ENCODE measurements at regions not wholly inside any gene's neighbourhood (a gene's known extent, or its start where the extent isn't known, plus 50 kb on each side); places are given as distances from the start of the nearest gene placed in this dataset.

DNA sequence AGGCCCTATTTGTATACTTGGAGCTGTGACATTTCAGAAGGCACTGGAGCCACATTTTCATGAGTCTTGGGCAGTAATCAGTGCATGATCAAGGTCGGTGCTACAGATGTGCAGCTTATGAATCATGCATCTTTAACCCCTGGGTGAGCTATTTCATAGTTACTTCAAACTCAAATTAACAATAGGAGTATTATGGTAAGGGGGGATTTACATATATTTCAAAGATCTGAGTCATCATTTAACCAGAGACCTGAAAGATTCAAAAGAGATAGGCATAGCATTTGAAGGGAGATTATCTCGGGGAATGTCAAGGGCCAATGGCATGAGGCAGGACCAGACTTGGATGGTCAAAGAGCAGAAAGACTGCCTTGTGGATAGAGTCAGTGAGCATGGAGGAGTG lies 169.0 kb upstream of the GRIN3A start:
- Mint-ChIP-seq H3K9me3 (ENCODE audit: low read depth) (peaks cover 10% of the 10 kb centered on the region), H3K27me3 (ENCODE audit: low read depth) (no peaks in the 10 kb centered on the region)

DNA sequence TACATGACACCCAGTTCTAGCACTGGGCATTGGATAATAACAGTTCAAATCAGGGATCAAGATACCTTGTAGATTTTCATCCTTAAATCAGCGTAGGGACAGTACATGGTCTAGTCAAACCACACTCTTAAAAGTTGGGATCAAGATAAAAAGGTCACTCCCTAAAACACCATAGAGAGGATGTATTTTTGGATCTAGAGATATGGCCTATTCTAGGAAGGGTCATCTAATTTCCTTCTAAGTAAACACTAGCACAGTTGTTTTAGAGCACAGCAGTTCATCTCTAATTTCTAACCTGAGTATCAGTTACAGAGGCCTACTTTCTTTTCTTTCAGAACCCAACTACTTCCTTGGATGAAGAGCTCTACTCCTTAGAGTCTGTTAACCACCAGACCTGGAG lies 166.4 kb upstream of the GRIN3A start:
- Mint-ChIP-seq H3K9me3 (ENCODE audit: low read depth) (peaks cover 10% of the 10 kb centered on the region), H3K36me3 (ENCODE audit: low read depth) (no peaks in the 10 kb centered on the region), H3K4me3 (ENCODE audit: unreplicated experiment) (no peak overlapping the region), H3K27me3 (ENCODE audit: low read depth) (no peaks in the 10 kb centered on the region), H3K27ac (ENCODE audit: unreplicated experiment) (no peak overlapping the region), H3K4me1 (ENCODE audit: low read depth) (no peaks in the 10 kb centered on the region)
- TF ChIP-seq, protein P1, sequence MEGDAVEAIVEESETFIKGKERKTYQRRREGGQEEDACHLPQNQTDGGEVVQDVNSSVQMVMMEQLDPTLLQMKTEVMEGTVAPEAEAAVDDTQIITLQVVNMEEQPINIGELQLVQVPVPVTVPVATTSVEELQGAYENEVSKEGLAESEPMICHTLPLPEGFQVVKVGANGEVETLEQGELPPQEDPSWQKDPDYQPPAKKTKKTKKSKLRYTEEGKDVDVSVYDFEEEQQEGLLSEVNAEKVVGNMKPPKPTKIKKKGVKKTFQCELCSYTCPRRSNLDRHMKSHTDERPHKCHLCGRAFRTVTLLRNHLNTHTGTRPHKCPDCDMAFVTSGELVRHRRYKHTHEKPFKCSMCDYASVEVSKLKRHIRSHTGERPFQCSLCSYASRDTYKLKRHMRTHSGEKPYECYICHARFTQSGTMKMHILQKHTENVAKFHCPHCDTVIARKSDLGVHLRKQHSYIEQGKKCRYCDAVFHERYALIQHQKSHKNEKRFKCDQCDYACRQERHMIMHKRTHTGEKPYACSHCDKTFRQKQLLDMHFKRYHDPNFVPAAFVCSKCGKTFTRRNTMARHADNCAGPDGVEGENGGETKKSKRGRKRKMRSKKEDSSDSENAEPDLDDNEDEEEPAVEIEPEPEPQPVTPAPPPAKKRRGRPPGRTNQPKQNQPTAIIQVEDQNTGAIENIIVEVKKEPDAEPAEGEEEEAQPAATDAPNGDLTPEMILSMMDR (IDR thresholded peaks at IDR 0.05): no peak
- no peak for DNase-seq (ENCODE audit: low spot score)

More for the DNA sequence above, 169.0 kb upstream of the GRIN3A start:
- Mint-ChIP-seq H3K27ac (ENCODE audit: unreplicated experiment) (no peak overlapping the region), H3K36me3 (ENCODE audit: low read depth) (no peaks in the 10 kb centered on the region), H3K4me1 (ENCODE audit: low read depth) (no peaks in the 10 kb centered on the region), H3K4me3 (ENCODE audit: unreplicated experiment) (no peak overlapping the region)
- no peak for DNase-seq (ENCODE audit: low spot score)
- TF ChIP-seq, protein P1 (IDR thresholded peaks at IDR 0.05): no peak

DNA sequence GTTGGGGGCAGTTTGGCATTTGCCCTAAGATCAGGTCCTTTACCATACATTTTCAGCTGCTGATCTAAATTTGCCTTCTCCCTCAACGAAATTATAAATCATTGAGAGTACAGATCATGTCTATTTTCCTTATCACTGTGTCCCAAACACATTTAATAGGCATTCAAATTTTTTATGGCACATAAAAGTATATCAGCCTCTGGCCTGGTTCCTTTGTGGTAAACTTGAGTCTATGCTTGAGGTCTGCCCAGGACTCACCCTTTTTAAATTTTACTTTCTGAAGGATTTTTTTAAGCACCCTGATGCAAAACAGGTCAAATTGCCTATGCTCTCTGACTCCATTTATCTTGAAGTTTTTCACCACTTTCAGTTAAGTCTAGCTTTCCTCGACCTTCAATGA lies 163.6 kb upstream of the GRIN3A start:
- H3K4me1 Mint-ChIP-seq (ENCODE audit: low read depth): no peaks in the 10 kb centered on the region
- H3K36me3 Mint-ChIP-seq (ENCODE audit: low read depth): no peaks in the 10 kb centered on the region
- TF ChIP-seq, protein P1 (IDR thresholded peaks at IDR 0.05): no peak
- no peak overlapping the region for H3K27ac Mint-ChIP-seq (ENCODE audit: unreplicated experiment)
- no peak overlapping the region for H3K4me3 Mint-ChIP-seq (ENCODE audit: unreplicated experiment)
- DNase-seq (ENCODE audit: low spot score): no peak
- no peaks in the 10 kb centered on the region for H3K9me3 Mint-ChIP-seq (ENCODE audit: low read depth)
- no peaks in the 10 kb centered on the region for H3K27me3 Mint-ChIP-seq (ENCODE audit: low read depth)

DNA sequence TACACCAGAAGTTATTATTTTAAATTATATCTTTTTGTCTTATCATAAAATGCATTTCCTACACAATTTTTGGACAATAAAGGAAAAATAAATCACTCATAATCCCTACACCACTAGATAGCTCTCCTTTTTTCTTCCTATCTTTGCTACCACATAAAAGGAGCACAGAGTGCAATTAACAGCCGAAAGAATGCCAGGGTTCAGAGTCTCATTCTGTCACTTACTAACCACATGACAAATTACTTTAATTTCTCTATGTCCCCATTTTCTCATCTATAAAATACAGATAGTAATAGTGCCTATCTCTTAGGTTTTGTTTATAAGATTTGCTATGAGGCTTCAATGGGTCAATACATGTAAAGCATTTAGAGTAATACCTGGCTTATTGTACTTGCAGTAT lies 158.7 kb upstream of the GRIN3A start:
- Mint-ChIP-seq H3K27me3 (ENCODE audit: low read depth) (no peaks in the 10 kb centered on the region), H3K4me3 (ENCODE audit: unreplicated experiment) (no peak overlapping the region), H3K9me3 (ENCODE audit: low read depth) (no peaks in the 10 kb centered on the region), H3K4me1 (ENCODE audit: low read depth) (no peaks in the 10 kb centered on the region), H3K27ac (ENCODE audit: unreplicated experiment) (no peak overlapping the region), H3K36me3 (ENCODE audit: low read depth) (no peaks in the 10 kb centered on the region)
- TF ChIP-seq, protein P1 (IDR thresholded peaks at IDR 0.05): no peak
- DNase-seq (ENCODE audit: low spot score): no peak

DNA sequence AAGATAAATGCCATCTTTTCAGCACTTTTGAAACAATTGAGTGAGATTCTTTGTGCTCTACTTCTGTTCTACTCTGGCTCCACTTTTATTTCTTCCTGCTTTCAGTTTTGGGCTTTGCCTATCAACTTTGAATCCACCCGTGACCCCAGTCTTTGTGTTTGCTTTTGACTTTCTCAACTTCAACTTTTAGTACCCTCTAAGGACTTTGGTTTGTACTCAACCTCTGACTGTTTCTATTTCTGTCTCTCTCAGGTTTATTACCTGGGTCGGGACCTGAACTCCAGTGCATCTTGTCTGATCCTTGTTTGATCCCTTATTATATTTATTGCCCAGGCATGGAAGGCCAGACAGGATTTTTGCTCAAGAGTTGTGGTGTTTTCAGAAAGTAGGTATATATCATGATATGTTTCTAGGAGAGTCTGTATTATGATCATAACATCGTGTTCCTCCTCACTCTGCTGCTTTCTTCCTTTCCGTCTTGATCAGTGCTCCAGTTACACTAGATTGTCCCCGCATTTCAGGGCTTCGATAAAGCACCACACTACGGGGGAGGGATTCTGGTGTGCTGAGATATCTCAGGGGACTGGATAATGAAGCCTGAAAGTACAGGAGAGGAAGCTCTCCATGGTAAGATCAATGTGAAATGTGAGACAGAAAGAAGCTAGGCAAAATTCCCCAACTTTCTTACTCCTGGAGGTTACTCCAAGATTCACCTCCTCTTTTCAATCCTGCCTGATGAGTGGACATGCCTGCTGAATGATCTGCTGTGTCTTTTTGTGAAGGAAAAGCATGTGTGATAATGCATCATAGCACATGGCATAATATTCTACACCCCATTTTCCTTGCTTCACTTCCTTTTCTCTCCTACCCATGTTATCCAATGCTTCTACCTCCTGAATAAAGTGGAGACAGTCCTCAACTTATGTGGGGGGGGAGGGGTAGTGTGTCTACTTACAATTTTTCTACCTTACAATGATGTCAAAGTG lies 155.5 kb upstream of the GRIN3A start:
- Mint-ChIP-seq H3K9me3 (ENCODE audit: low read depth) (peaks cover 3% of the 10 kb centered on the region), H3K36me3 (ENCODE audit: low read depth) (no peaks in the 10 kb centered on the region), H3K4me3 (ENCODE audit: unreplicated experiment) (no peak overlapping the region), H3K4me1 (ENCODE audit: low read depth) (no peaks in the 10 kb centered on the region), H3K27ac (ENCODE audit: unreplicated experiment) (no peak overlapping the region), H3K27me3 (ENCODE audit: low read depth) (peaks cover 3% of the 10 kb centered on the region)
- no peak for DNase-seq (ENCODE audit: low spot score)
- TF ChIP-seq, protein P1 (IDR thresholded peaks at IDR 0.05): no peak

Measured in chondrocyte (in vitro differentiated cells).